ENCODE measurements at regions not wholly inside any gene's neighbourhood (a gene's known extent, or its start where the extent isn't known, plus 50 kb on each side); places are given as distances from the start of the nearest gene placed in this dataset.

- no peaks in the 10 kb centered on the region for H4K20me1 ChIP-seq (ENCODE audit: insufficient read depth, low read length)
- H3K79me2 ChIP-seq (ENCODE audit: insufficient read depth, low read length): no peaks in the 10 kb centered on the region
- no peaks in the 10 kb centered on the region for H3K9me3 ChIP-seq (ENCODE audit: low read depth, low read length)
- no peak for DNase-seq (ENCODE audit: insufficient read length, low spot score, missing footprints)
- no peak overlapping the region for H2AFZ ChIP-seq (ENCODE audit: low read length)
- H3K27me3 ChIP-seq (ENCODE audit: insufficient read depth, low read length): no peaks in the 10 kb centered on the region
- no peaks in the 10 kb centered on the region for H3K4me1 ChIP-seq (ENCODE audit: insufficient read depth, low read length)
- TF ChIP-seq CTCF (IDR thresholded peaks at IDR 0.05; ENCODE audit: extremely low read depth, low read depth, low read length): no peak
- no peak overlapping the region for H3K4me2 ChIP-seq (ENCODE audit: insufficient read depth, low read length)
- no peak overlapping the region for H3K4me3 ChIP-seq (ENCODE audit: insufficient read depth, low read length)
- no peak overlapping the region for H3K27ac ChIP-seq (ENCODE audit: low read depth, low read length)
- no peaks in the 10 kb centered on the region for H3K36me3 ChIP-seq (ENCODE audit: insufficient read depth, low read length)
These were observed 913.4 kb downstream of the RPA4 start for GRCh38 chrX:97797076-97797475.

GRCh38 chrX:97806238-97806637 is 922.5 kb downstream of the RPA4 start:
- H3K27me3 ChIP-seq (ENCODE audit: insufficient read depth, low read length): no peaks in the 10 kb centered on the region
- no peak overlapping the region for H3K4me3 ChIP-seq (ENCODE audit: insufficient read depth, low read length)
- no peaks in the 10 kb centered on the region for H3K79me2 ChIP-seq (ENCODE audit: insufficient read depth, low read length)
- H3K9me3 ChIP-seq (ENCODE audit: low read depth, low read length): no peaks in the 10 kb centered on the region
- no peaks in the 10 kb centered on the region for H3K4me1 ChIP-seq (ENCODE audit: insufficient read depth, low read length)
- H2AFZ ChIP-seq (ENCODE audit: low read length): no peak overlapping the region
- no peaks in the 10 kb centered on the region for H4K20me1 ChIP-seq (ENCODE audit: insufficient read depth, low read length)
- DNase-seq (ENCODE audit: insufficient read length, low spot score, missing footprints): no peak
- no peak overlapping the region for H3K27ac ChIP-seq (ENCODE audit: low read depth, low read length)
- no peak for TF ChIP-seq CTCF (IDR thresholded peaks at IDR 0.05; ENCODE audit: extremely low read depth, low read depth, low read length)
- H3K36me3 ChIP-seq (ENCODE audit: insufficient read depth, low read length): no peaks in the 10 kb centered on the region
- H3K4me2 ChIP-seq (ENCODE audit: insufficient read depth, low read length): no peak overlapping the region

- DNase-seq (ENCODE audit: insufficient read length, low spot score, missing footprints): no peak
- no peaks in the 10 kb centered on the region for H3K4me1 ChIP-seq (ENCODE audit: insufficient read depth, low read length)
- no peaks in the 10 kb centered on the region for H4K20me1 ChIP-seq (ENCODE audit: insufficient read depth, low read length)
- H3K79me2 ChIP-seq (ENCODE audit: insufficient read depth, low read length): no peaks in the 10 kb centered on the region
- no peak overlapping the region for H3K4me3 ChIP-seq (ENCODE audit: insufficient read depth, low read length)
- H3K36me3 ChIP-seq (ENCODE audit: insufficient read depth, low read length): no peaks in the 10 kb centered on the region
- H3K9me3 ChIP-seq (ENCODE audit: low read depth, low read length): no peaks in the 10 kb centered on the region
- no peak for TF ChIP-seq CTCF (IDR thresholded peaks at IDR 0.05; ENCODE audit: extremely low read depth, low read depth, low read length)
- H3K27me3 ChIP-seq (ENCODE audit: insufficient read depth, low read length): no peaks in the 10 kb centered on the region
- no peak overlapping the region for H3K4me2 ChIP-seq (ENCODE audit: insufficient read depth, low read length)
- H3K27ac ChIP-seq (ENCODE audit: low read depth, low read length): no peak overlapping the region
- no peak overlapping the region for H2AFZ ChIP-seq (ENCODE audit: low read length)
These were observed 923.2 kb downstream of the RPA4 start for GRCh38 chrX:97806946-97807345.

GRCh38 chrX:97820170-97820569 is 936.5 kb downstream of the RPA4 start:
- no peak for TF ChIP-seq CTCF (IDR thresholded peaks at IDR 0.05; ENCODE audit: extremely low read depth, low read depth, low read length)
- Histone ChIP-seq H3K36me3 (ENCODE audit: insufficient read depth, low read length) (no peaks in the 10 kb centered on the region), H3K79me2 (ENCODE audit: insufficient read depth, low read length) (no peaks in the 10 kb centered on the region), H3K4me1 (ENCODE audit: insufficient read depth, low read length) (no peaks in the 10 kb centered on the region), H3K27ac (ENCODE audit: low read depth, low read length) (no peak overlapping the region), H3K4me2 (ENCODE audit: insufficient read depth, low read length) (no peak overlapping the region), H3K9me3 (ENCODE audit: low read depth, low read length) (no peaks in the 10 kb centered on the region), H2AFZ (ENCODE audit: low read length) (no peak overlapping the region), H3K4me3 (ENCODE audit: insufficient read depth, low read length) (no peak overlapping the region), H4K20me1 (ENCODE audit: insufficient read depth, low read length) (no peaks in the 10 kb centered on the region), H3K27me3 (ENCODE audit: insufficient read depth, low read length) (peaks cover 2% of the 10 kb centered on the region)
- DNase-seq (ENCODE audit: insufficient read length, low spot score, missing footprints): no peak

Data from osteoblast (primary cell).